Putamen (tissue), 1 donor: ENCODE measurements at regions not wholly inside any gene's neighbourhood (a gene's known extent, or its start where the extent isn't known, plus 50 kb on each side); places are given as distances from the start of the nearest gene placed in this dataset.

Experiments used
- DNase-seq: peaks from one replicate; pipeline ENCODE4 v3.0.0-alpha.2; 2016; ENCODE audit warnings: low spot score

DNA sequence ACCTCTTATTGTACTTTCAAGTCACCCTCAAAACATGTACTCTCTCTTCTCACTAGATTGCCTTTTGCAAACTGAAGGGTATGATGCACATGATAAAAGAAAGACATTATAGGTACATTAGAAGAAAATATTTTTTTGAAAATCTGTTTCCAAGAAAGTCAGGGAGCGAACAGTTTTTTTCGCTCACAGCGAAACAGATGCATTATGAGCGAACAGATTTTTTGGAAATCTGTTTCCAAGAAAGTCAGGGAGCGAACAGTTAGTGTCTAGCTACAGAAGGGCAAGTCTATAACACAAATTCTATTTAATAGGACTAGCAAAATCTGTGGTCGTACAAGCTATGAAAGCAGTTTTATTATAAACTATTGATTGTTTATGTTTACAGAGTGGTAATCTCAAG, 296.2 kb upstream of the ANO3 start:
- DNase-seq: no peak

DNA sequence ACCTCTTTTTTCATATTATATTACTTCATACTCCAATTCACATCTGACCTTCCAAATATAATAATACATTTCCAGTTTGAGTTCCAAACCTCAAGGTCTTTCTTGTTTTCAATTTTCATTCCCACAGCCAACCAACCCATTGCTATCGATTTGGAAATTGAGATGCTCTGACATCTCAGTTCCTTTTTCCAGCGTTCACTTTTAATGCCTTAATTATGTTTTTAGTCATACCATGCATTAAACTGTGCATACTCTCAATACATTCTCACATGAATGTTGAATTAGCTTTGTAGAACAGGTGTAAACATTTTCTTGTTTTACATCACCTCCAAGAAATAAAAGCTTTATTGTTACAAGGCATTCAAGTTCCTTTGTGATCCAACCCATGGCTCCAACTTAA, 294.2 kb upstream of the ANO3 start:
- DNase-seq: no peak

DNA sequence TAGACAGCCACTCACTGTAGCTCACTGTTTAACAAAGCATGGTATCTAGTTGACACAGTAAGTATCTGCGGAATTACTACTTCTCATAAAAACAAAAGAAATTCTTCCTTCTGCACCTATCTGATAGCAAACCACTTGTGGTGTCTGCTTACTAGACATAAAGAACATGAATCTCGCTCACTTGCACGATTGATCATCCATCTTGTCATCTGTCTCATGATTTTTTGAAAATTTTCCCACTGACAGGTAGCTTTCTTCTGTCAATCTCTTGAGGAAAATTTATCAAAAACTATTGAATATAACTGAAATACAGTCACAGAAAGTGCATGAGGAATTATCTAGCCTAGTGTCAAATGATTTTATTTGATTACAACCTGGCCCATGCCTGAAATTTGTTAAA, 291.6 kb upstream of the ANO3 start:
- DNase-seq: no peak

DNA sequence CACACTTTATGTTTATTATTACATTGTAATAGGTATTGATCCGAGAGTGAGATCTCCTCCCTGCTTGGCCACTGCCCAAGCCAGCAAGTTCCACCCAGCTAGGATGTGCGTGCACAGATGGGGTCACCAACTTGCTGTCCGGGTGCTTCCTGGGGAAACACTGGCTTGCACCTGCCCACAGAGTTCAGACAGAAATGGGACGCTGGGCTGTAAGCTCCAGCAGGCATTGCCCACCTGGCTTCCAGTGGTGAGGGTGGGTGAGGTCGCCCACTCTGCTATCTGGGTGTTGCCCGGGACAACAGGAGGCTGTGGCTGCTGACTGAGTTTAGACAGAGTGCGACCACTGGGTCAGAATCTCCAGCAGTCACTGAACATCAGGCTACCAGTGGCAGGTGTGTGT, 289.8 kb upstream of the ANO3 start:
- no peak for DNase-seq

DNA sequence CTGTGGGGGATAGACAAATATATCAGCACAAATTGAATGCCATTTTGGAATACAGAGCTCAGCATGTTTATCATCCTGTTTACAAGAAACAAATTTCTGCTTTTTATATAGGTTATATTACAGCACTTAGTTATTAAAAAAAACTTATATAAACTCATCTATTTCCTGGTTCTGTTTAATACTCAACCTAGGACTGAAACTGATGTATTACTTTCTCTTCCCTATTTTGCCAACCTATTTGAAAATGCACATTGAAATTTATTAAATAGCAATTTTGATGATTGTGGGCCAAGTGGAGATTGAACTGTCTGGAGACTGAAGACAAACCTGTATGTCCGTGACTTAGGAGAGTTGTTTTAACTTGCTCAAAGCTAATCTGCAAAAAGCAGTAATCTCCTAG, 288.3 kb upstream of the ANO3 start:
- DNase-seq: no peak

DNA sequence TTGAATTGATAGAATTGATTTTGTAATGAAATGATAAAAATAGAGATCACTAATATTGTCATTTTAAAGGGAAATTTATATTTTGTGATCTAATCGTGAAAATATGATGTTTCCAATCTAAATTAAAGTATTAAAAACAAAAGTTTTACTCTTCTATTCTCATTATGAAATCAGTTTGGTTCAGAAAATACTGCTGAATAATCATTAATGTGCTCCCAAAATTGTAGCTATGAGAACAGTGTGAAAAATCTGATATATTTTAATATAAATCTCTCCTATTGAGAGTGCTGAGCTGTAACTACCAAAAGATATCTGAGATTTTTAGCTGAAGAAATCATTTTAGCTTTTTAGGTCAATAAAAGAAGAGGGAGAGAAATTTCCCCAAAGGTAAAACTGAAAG, 287.5 kb upstream of the ANO3 start:
- DNase-seq: no peak

DNA sequence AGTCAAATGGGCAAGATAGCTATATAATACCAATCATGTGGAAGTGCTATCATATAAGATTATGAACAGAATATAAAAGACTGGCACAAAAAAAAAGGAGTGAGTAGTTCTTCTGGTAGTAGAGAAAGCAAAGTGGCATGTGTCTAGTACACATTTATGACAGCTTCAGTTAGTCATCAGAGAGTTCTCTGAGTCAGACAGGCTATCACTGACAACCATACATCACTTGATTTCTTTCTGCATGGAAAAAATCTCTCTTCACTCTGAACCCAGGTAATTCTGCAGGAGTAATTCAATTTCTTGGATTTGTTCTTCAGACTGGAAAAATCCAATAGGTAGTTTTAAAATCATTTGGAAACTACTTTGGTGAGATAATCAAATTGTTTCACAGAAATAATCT, 286.8 kb upstream of the ANO3 start:
- no peak for DNase-seq

DNA sequence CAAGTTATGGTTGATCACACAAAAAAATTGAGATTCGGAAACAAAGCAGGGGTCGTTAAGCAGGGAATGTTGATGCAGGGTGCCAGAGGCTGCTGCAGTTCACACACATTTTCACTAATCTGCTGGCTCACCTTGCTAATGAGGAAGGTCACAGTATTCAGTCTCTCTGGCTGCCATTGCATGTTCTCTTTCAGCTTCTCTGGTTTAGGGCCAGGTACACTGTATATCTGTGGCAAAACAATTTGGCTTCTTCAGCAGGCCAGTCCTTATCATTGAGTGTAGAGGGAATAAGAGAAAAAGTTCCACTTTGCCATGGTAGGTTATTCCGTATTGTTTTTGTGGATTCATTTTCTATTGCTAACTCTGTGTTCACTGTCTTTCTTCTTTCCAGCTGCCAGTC, 283.7 kb upstream of the ANO3 start:
- no peak for DNase-seq

DNA sequence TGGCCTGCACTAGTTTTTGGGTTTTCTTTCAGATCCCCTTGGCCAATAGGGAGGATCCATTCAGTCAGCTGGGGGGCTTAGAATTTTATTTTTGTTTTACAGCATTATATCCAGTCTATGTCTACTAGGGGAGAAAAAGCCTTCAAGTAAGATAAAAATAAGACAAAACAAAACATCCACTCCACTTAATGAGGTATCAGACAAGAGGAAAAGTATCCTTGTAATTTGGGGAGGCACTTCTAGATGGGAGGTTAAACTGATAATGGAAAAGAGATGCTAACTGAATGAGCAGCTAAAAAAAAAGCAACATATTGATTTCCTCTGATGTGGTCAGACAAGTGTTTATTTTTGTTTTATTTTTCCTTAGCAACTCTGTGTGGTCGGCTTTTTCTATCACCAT, 278.0 kb upstream of the ANO3 start:
- DNase-seq: no peak

DNA sequence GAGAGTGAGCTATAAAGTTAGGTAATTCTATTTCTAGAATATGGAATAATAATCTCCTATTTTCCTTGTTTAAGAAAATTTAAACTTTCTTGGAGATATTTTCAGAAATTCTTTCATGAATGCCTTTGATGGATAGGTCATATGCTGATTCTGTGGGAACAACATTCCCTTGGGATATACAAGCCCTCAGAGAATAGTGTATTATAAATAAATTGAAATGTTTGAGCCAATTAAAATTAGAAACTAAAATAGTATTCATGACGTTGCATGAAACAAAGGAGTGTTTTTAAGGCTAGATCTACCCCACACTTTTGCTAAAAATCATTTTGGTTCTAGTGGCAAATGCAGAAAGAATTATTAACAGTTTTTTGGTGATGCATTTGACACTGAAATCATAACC, 269.3 kb upstream of the ANO3 start:
- no peak for DNase-seq

DNA sequence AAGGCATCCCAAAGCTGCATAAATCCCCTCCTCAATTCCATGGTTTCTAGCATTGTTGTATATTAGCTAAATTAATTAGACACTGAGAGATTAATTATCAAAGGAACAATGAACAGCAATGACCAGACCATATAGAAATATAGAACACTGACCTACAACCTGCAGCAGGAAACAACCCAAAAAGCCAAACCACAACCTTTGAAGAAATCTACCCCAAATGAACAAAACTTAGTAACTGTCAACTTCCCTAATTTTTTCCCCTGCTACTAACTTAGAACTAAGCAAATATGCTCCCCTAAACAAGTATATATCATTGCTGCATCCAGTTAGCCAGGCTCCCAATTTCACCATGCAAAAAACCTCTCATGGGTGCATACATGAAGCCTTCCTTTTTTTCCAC, 268.0 kb upstream of the ANO3 start:
- no peak for DNase-seq

DNA sequence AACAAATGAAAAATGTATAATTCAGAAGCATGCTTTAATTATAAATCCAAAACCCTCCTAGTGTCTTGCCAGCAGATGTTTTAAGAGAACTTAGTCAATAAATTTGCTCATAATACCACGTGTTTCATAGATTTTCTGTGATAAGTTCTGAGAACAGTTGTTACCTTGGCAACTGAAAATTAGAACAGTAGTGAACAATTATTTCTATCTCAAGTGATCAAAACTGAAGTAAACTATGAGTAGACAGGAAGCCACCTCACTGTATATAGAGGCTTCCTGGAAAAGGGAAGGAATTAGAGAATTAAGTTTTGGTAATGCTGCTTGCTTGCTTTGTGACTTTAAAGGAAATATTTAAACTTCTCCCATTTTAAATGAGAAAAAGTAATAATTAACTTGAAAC, 266.0 kb upstream of the ANO3 start:
- no peak for DNase-seq

DNA sequence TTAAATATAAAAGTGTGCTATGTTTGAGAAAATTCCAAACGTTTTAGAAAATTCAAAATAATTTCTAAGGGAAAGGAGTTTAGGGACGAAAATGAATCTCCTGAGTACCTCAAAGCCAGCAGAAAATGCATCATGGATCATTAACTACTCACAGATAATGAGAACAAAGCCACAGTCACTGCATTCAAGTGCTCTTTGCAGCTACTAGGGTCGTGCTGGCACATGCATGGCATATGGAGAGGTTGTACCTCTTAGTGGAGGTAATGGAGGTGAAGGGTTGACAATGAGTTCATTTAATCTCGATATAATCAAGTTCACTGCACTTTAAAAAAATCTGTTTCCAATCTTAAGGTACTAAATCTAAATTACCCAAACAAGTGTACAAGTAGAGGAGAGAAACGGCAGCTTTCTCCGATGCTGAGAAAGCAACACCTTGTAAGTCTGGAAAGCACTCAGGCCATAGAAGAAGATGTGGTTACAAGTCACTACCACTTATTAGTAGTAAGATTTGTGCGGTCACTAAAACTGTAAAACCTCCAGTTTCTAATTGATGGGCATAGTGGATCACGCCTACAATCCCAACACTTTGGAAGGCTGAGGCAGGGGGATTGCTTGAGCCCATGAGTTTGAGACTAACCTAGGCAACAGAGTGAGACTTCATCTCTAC, 261.1 kb upstream of the ANO3 start:
- no peak for DNase-seq

DNA sequence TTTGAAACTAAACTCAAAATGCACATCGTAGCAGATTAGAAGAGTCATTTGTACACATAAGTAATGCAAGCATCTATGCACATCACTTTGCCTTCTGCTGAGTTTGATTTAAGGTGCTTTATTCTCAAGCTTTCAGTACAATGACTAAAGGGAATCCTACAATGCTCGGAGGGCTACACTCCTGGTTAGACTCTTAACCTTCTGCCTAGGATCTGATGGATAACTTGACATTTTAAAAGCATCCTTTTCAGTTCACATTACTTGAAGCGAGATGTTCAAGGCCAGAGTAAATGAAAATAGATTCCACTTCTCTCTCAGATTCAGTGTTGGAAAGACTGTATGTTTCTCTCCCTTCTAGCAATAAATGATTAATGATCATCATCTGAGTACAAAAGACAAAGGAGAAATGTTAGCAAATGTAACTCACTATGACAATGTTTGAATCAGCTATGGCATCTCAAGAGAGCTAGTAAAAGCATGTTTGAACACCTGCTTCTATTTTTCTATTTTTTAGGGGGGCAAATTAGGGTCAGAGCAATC, 259.2 kb upstream of the ANO3 start:
- DNase-seq: no peak

DNA sequence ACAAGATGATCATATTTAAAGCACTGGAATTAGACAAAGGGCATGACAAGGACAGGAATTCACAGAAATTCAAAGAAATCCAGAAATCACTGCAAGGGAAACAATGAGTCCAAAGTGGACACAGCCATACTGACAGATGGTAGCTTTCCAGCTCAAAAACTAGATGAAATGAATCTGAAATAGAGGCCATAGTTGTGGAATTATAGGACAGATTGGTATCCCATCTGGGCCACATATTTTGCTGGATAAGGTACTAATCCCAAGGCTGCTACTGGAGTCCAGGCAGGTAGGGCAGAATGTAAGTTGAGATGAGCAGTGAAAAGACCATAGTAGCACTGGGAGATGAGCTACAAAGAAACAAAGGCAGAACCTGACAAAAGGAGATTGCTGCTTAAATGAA, 258.3 kb upstream of the ANO3 start:
- no peak for DNase-seq

DNA sequence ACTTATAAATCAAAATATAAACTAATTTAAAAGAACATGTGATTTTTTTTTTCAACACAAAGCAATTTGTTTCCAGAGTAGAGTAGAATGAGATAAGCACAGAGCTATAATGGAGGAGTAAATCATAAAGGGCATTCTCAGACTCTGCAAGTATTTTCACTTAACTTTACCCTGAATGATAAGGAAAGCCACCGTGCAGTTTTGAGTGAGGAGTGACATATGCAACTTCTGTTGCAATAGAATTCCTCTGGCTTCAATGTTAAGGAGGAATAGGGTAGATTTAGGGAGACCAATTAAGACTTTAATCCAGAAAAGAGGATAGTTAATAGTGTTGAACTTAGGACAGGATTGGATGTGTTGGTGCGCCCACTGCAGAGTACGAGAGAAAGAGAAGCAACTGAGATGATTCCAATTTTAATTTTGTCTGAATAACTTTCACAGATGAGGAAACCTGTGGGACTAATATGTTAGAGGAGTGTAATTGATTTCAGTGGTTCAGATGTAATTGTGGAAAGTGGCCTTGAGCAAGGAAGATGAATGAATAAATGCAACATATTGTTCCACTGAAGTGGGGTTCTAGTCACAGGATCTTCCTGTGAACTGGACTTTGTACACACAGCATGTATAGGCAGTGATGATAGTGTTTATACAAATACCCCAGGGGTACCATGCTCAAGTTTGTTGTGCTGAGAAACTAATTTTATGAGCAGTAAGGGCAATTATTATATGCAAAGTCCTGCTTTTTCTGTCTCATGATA, 255.5 kb upstream of the ANO3 start:
- DNase-seq: no peak

DNA sequence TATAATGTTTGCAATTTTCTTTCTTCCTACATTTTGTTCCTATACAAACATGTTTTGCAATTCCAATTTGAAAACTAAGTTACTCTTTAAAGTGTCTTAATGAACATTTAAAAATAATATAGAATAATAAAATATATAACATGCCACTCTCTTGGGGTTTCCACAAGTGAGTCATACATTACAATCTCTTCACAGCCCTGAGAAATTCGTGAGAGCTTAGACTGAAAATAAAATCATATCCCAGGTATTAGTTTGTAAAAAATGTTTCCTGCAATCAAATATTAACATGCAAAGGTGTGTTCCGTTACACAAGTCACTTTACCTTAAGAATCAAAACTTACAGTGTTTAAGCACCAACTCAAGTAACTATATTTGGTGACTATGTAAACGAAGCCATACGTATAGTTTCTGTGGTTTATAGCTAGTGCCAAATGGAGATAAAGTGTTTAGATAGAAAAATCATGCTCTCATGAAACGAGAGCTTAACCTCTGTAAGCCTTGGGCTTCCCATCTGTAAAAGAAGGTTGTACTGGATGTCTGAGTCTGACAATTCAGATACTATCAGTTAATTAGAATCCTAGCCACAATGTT, 253.6 kb upstream of the ANO3 start:
- no peak for DNase-seq

DNA sequence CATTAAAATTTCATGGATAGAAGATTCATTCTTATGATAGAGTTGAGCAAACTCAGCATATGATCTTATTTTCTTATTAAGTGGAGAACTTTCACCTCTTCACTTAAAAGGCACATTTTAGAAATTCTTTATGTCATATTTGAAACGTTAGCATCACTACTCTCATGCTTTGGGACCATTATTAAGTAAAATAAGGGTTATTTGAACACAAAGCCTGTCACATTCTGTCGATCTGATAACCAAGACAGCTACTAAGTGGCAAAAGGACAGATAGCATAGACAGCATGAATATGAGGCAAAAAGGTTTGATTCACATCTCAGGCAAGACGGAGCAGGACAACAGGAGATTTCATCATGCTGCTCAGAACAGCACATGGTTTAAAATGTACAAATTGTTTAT, 247.6 kb upstream of the ANO3 start:
- no peak for DNase-seq

DNA sequence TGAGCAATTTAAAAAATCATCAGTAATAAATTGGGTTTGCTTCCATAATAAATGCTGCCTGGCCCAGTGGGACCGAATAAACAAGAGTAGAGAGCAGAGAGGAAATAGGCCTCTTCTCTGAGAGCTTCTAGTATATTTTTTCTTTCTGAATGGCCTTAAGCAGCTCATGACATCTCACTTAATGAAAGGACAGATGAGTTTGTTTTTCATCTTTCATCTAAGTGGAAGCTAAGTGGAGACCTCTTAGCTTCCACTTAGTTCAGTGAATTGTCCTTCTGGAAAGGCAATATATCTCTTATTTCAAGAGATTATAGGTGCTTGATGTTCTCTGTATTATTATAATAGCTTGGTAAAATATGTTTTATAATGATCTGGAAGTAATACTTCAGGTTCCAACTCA, 245.9 kb upstream of the ANO3 start:
- DNase-seq: no peak

DNA sequence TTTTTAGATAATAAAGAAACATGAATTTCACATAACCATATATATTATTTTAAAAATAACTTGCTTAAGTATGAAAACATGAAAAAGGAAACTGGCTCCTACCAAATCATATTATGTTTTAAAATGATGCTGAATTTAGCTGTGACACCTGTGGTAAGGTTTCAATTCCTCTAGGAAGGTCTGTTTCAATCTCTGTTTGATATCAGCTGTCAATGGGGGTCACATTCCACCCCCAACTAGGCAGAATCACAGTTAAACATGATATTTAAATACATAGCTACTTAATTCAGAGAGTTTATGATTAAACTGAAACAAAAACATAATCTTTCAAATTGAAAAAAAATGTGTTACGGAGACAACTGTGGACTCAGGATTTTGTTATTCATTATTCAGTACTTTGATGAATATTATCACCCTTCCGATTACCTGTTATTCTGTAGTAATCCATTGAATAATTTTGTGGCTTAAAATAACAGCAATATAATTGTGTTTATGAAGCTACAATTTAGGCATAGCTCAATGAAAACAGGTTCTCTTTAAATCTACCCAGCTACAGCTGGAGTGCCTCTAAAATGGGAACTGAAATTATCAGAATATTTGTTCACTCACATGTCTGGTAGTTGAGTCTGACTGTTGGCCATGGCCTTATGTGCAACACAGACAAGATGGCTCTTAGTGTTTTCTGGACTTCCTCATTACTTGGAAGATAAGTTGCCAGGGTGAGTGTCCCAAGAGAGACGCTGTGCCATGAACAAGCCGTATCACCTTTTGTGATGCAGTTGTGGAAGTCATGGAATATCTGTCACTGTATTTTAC, 244.6 kb upstream of the ANO3 start:
- no peak for DNase-seq

DNA sequence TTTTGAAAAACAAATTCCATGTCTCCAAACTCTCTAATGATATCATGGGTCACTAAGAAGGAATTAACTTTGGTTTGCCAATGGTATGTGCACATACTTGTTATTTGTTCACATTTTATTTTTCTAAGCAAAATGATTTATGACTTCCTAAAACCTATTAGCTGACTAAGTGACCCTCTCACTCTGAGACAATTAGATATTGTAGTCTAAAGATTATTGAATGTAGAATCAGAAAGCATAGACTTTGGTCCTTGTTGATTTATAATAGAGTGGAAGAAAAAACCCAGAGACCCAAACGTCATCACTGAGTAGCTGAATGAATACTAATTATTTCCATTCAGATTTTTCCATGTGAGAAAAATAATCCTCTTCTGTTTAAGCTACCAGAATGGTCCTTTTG, 243.5 kb upstream of the ANO3 start:
- DNase-seq: no peak

DNA sequence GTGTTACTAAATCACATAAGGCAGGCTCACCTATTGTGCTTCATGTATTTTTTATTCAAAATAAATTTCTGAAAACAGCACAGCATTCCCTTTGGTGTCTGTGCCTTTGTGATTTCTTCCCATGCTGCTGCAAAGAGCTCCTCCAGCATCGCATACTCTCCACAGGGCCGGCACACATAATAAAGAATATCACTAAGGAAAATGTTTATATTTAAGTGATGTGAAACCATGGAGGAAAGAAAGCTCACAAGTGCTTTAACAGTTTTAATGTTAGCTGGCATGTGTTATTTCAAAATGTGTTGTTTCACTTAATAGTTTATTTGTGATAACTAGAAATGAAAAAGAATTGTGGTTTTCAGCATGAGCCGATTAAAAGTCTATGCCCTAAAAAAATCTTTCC, 241.3 kb upstream of the ANO3 start:
- no peak for DNase-seq

DNA sequence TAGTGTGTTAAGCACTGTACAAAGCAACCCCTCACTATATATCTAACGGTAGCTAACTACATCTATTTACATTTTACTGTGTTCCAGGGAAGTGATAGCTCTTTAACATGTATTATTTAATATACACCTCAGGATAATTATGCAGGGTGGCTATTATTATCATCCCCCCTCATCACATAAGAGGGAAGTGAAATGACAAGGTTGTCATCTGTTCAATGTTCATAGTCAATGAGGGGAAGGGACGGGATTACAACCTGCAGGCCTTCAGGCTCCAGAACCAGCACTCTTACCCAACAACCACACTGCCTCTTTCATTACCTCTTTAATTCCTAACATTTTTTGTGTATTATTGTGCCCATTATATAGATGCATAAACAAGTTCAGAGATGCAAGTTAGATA, 238.7 kb upstream of the ANO3 start:
- no peak for DNase-seq
